ENCODE measurements at regions not wholly inside any gene's neighbourhood (a gene's known extent, or its start where the extent isn't known, plus 50 kb on each side); places are given as distances from the start of the nearest gene placed in this dataset.
A peak's percentile ranks its signal among the peaks of the same experiment; 100 is the strongest.

- H3K4me3 ChIP-seq (ENCODE audit: low read depth, low read length): no peak overlapping the region
- no peak for DNase-seq (ENCODE audit: low read depth)
Measured at GRCh38 chr3:76049776-76050175, 264.4 kb upstream of the ZNF717 start.

- H3K4me3 ChIP-seq (ENCODE audit: low read depth, low read length): no peak overlapping the region
Measured at GRCh38 chr3:76051145-76051544, 265.8 kb upstream of the ZNF717 start.

GRCh38 chr3:76054404-76054803, 269.1 kb upstream of the ZNF717 start:
- no peak overlapping the region for H3K4me3 ChIP-seq (ENCODE audit: low read depth, low read length)
- DNase-seq (ENCODE audit: low read depth): no peak

More at GRCh38 chr3:76051145-76051544, 265.8 kb upstream of the ZNF717 start:
- DNase-seq (ENCODE audit: low read depth): no peak

GRCh38 chr3:76061654-76062053, 276.3 kb upstream of the ZNF717 start:
- H3K4me3 ChIP-seq (ENCODE audit: low read depth, low read length): no peak overlapping the region
- DNase-seq (ENCODE audit: low read depth): no peak

- DNase-seq (ENCODE audit: low read depth): peak; percentile 62
- H3K4me3 ChIP-seq (ENCODE audit: low read depth, low read length): no peak overlapping the region
Measured at GRCh38 chr3:76063019-76063418, 277.7 kb upstream of the ZNF717 start.

GRCh38 chr3:76063811-76064210, 278.5 kb upstream of the ZNF717 start:
- DNase-seq (ENCODE audit: low read depth): no peak
- no peak overlapping the region for H3K4me3 ChIP-seq (ENCODE audit: low read depth, low read length)

GRCh38 chr3:76065964-76066363, 280.6 kb upstream of the ZNF717 start:
- H3K4me3 ChIP-seq (ENCODE audit: low read depth, low read length): no peak overlapping the region
- DNase-seq (ENCODE audit: low read depth): no peak

- no peak overlapping the region for H3K4me3 ChIP-seq (ENCODE audit: low read depth, low read length)
- no peak for DNase-seq (ENCODE audit: low read depth)
Measured at GRCh38 chr3:76078101-76078500, 292.8 kb upstream of the ZNF717 start.

- no peak overlapping the region for H3K4me3 ChIP-seq (ENCODE audit: low read depth, low read length)
- DNase-seq (ENCODE audit: low read depth): no peak
Measured at GRCh38 chr3:76083992-76084391, 298.6 kb upstream of the ZNF717 start.

- no peak for DNase-seq (ENCODE audit: low read depth)
Measured at GRCh38 chr3:76096036-76096435, 310.7 kb upstream of the ZNF717 start.

GRCh38 chr3:76096836-76097588, 311.7 kb upstream of the ZNF717 start:
- no peak overlapping the region for H3K4me3 ChIP-seq (ENCODE audit: low read depth, low read length)
- no peak for DNase-seq (ENCODE audit: low read depth)

More at GRCh38 chr3:76096036-76096435, 310.7 kb upstream of the ZNF717 start:
- H3K4me3 ChIP-seq (ENCODE audit: low read depth, low read length): no peak overlapping the region

- no peak for DNase-seq (ENCODE audit: low read depth)
- H3K4me3 ChIP-seq (ENCODE audit: low read depth, low read length): no peak overlapping the region
Measured at GRCh38 chr3:76097589-76097969, 312.2 kb upstream of the ZNF717 start.

GRCh38 chr3:76099956-76100355, 314.6 kb upstream of the ZNF717 start:
- no peak for DNase-seq (ENCODE audit: low read depth)
- H3K4me3 ChIP-seq (ENCODE audit: low read depth, low read length): no peak overlapping the region

- H3K4me3 ChIP-seq (ENCODE audit: low read depth, low read length): no peak overlapping the region
- DNase-seq (ENCODE audit: low read depth): no peak
Measured at GRCh38 chr3:76107935-76108570, 322.7 kb upstream of the ZNF717 start.

- no peak for DNase-seq (ENCODE audit: low read depth)
- no peak overlapping the region for H3K4me3 ChIP-seq (ENCODE audit: low read depth, low read length)
Measured at GRCh38 chr3:76111808-76112207, 326.5 kb upstream of the ZNF717 start.

- DNase-seq (ENCODE audit: low read depth): no peak
- no peak overlapping the region for H3K4me3 ChIP-seq (ENCODE audit: low read depth, low read length)
Measured at GRCh38 chr3:76122007-76122406, 336.7 kb upstream of the ZNF717 start.

- no peak for DNase-seq (ENCODE audit: low read depth)
- no peak overlapping the region for H3K4me3 ChIP-seq (ENCODE audit: low read depth, low read length)
Measured at GRCh38 chr3:76129441-76129840, 344.1 kb upstream of the ZNF717 start.

- H3K4me3 ChIP-seq (ENCODE audit: low read depth, low read length): no peak overlapping the region
- no peak for DNase-seq (ENCODE audit: low read depth)
Measured at GRCh38 chr3:76131396-76132153, 346.2 kb upstream of the ZNF717 start.

GRCh38 chr3:76132154-76132470, 346.8 kb upstream of the ZNF717 start:
- no peak for DNase-seq (ENCODE audit: low read depth)
- no peak overlapping the region for H3K4me3 ChIP-seq (ENCODE audit: low read depth, low read length)

GRCh38 chr3:76134166-76134565, 348.8 kb upstream of the ZNF717 start:
- no peak overlapping the region for H3K4me3 ChIP-seq (ENCODE audit: low read depth, low read length)
- DNase-seq (ENCODE audit: low read depth): no peak

GRCh38 chr3:76138921-76139320, 353.6 kb upstream of the ZNF717 start:
- no peak for DNase-seq (ENCODE audit: low read depth)
- H3K4me3 ChIP-seq (ENCODE audit: low read depth, low read length): no peak overlapping the region

Measured in skeletal muscle cell (primary cell).